ENCODE measurements at regions not wholly inside any gene's neighbourhood (a gene's known extent, or its start where the extent isn't known, plus 50 kb on each side); places are given as distances from the start of the nearest gene placed in this dataset.

DNA sequence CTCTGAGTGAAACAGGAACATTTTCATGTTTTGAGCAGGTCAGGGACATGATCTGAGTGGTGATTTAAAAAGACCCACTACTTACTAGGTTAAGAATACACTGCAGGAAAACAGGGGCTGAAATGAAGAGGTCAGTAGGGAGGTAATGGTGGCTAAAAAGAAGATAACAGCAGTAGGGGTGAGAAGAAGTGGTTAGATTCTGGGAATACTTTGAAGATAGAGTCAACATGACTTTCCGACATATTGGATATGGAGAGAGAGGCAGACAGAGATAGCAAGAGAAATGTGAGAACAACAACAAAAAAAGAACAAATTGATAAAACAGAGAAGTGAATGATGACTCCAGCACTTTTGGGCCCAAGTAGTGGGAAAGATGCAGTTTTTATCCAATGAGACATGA is 168.0 kb downstream of the ALX1 start:
- no peak for TF ChIP-seq POLR2A (IDR thresholded peaks at IDR 0.05)
- TF ChIP-seq, protein P1, sequence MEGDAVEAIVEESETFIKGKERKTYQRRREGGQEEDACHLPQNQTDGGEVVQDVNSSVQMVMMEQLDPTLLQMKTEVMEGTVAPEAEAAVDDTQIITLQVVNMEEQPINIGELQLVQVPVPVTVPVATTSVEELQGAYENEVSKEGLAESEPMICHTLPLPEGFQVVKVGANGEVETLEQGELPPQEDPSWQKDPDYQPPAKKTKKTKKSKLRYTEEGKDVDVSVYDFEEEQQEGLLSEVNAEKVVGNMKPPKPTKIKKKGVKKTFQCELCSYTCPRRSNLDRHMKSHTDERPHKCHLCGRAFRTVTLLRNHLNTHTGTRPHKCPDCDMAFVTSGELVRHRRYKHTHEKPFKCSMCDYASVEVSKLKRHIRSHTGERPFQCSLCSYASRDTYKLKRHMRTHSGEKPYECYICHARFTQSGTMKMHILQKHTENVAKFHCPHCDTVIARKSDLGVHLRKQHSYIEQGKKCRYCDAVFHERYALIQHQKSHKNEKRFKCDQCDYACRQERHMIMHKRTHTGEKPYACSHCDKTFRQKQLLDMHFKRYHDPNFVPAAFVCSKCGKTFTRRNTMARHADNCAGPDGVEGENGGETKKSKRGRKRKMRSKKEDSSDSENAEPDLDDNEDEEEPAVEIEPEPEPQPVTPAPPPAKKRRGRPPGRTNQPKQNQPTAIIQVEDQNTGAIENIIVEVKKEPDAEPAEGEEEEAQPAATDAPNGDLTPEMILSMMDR (IDR thresholded peaks at IDR 0.05), result no peak
